ENCODE measurements at regions not wholly inside any gene's neighbourhood (a gene's known extent, or its start where the extent isn't known, plus 50 kb on each side); places are given as distances from the start of the nearest gene placed in this dataset.

DNA sequence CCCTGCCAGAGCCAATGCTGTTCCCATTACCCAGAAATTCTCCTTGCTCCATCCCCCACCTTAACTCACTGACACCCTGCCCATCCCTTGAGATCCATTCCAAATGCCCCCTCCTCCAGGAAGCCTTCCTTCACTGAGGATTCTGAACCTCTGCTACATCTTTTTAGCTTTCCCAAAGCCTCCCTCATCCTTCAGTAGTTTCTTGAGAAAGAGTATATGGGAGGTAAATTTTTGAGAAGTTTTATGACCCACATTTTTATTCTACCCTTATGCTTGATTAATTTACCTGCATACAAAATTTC lies 93.1 kb downstream of the INHBB start:
- POLR2A ChIA-PET, result interaction anchor here (1.0 kb wide), 1 partner anchor 72 kb away, joined by 3 read pairs; no protein-coding TSS in a partner anchor
- no TSS peak for BruUV-seq (replicated peaks)
- RAD21 ChIA-PET (ENCODE audit: unreplicated experiment), result no interaction called here
- CTCF ChIA-PET, result no interaction called here
- no peak for FAIRE-seq
- no peak for DNase-seq (ENCODE audit: low read depth, low spot score)
- Histone ChIP-seq H3K4me3 (no peak overlapping the region), H3K9me3 (replicated peaks; ENCODE audit: control insufficient read depth, insufficient read depth, low read length) (no peaks in the 10 kb centered on the region; the same call in 2 of the 3 replicates), H3K4me1 (ENCODE audit: control insufficient read depth, insufficient read depth, low read length) (no peaks in the 10 kb centered on the region), H3K27ac (ENCODE audit: control insufficient read depth, insufficient read depth) (no peak overlapping the region), H3K79me2 (ENCODE audit: control insufficient read depth, insufficient read depth, low read length) (no peaks in the 10 kb centered on the region), H3K27me3 (replicated peaks in 1 of 2; ENCODE audit: control insufficient read depth in 2 of 2, insufficient read depth in 2 of 2, low read length in 1 of 2) (peaks cover 12 to 14% of the 10 kb centered on the region in 2 experiments), H2AFZ (ENCODE audit: control insufficient read depth, low read depth, low read length) (no peak overlapping the region), H3K36me3 (ENCODE audit: control insufficient read depth in 2 of 2, insufficient read depth in 2 of 2, low read length in 1 of 2) (no peaks in the 10 kb centered on the region), H4K20me1 (ENCODE audit: control insufficient read depth, insufficient read depth) (no peaks in the 10 kb centered on the region), H3K4me2 (ENCODE audit: control insufficient read depth, insufficient read depth) (no peak overlapping the region), H3K9ac (ENCODE audit: control insufficient read depth, insufficient read depth, low read length) (no peak overlapping the region)
- in situ Hi-C loops (cut with MboI) (no loop called here), intact Hi-C loops (cut with micrococcal nuclease; ENCODE audit: unreplicated experiment) (no loop called here)
- TF ChIP-seq, protein P1, sequence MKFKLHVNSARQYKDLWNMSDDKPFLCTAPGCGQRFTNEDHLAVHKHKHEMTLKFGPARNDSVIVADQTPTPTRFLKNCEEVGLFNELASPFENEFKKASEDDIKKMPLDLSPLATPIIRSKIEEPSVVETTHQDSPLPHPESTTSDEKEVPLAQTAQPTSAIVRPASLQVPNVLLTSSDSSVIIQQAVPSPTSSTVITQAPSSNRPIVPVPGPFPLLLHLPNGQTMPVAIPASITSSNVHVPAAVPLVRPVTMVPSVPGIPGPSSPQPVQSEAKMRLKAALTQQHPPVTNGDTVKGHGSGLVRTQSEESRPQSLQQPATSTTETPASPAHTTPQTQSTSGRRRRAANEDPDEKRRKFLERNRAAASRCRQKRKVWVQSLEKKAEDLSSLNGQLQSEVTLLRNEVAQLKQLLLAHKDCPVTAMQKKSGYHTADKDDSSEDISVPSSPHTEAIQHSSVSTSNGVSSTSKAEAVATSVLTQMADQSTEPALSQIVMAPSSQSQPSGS (IDR thresholded peaks at IDR 0.05; ENCODE audit: low read length), result no peak
- TF ChIP-seq MXI1 (IDR thresholded peaks at IDR 0.05; ENCODE audit: low read depth, low read length) (no peak), E2F4 (IDR thresholded peaks at IDR 0.05; ENCODE audit: low read depth, low read length) (no peak)
- SMC1A ChIA-PET (ENCODE audit: uncharacterized antibody, unreplicated experiment), result no interaction called here
- no peak for ATAC-seq

- no peak for ATAC-seq
- POLR2A ChIA-PET, result interaction anchor here (1.0 kb wide), 1 partner anchor 73 kb away, joined by 3 read pairs; no protein-coding TSS in a partner anchor
- intact Hi-C loops (cut with micrococcal nuclease; ENCODE audit: unreplicated experiment), result no loop called here
- no TSS peak for BruUV-seq (replicated peaks)
- H3K27me3 ChIP-seq (replicated peaks in 1 of 2; ENCODE audit: control insufficient read depth in 2 of 2, insufficient read depth in 2 of 2, low read length in 1 of 2), result peaks cover 12 to 14% of the 10 kb centered on the region in 2 experiments
- H4K20me1 ChIP-seq (ENCODE audit: control insufficient read depth, insufficient read depth), result no peaks in the 10 kb centered on the region
- CTCF ChIA-PET, result no interaction called here
- SMC1A ChIA-PET (ENCODE audit: uncharacterized antibody, unreplicated experiment), result no interaction called here
- H3K4me1 ChIP-seq (ENCODE audit: control insufficient read depth, insufficient read depth, low read length), result no peaks in the 10 kb centered on the region
- H3K4me3 ChIP-seq, result no peak overlapping the region
- H3K9ac ChIP-seq (ENCODE audit: control insufficient read depth, insufficient read depth, low read length), result no peak overlapping the region
- no peak for FAIRE-seq
- H3K4me2 ChIP-seq (ENCODE audit: control insufficient read depth, insufficient read depth), result no peak overlapping the region
- RAD21 ChIA-PET (ENCODE audit: unreplicated experiment), result no interaction called here
- H2AFZ ChIP-seq (ENCODE audit: control insufficient read depth, low read depth, low read length), result no peak overlapping the region
- H3K27ac ChIP-seq (ENCODE audit: control insufficient read depth, insufficient read depth), result no peak overlapping the region
- no peaks in the 10 kb centered on the region for H3K36me3 ChIP-seq (ENCODE audit: control insufficient read depth in 2 of 2, insufficient read depth in 2 of 2, low read length in 1 of 2)
- no peaks in the 10 kb centered on the region for H3K79me2 ChIP-seq (ENCODE audit: control insufficient read depth, insufficient read depth, low read length)
- H3K9me3 ChIP-seq (replicated peaks; ENCODE audit: control insufficient read depth, insufficient read depth, low read length), result no peaks in the 10 kb centered on the region; the same call in 2 of the 3 replicates
- 32% methylated on average over 19 of the region's 19 CpGs for WGBS (ENCODE audit: insufficient coverage, insufficient replicate concordance, low lambda C conversion rate, missing lambda C conversion rate)
- in situ Hi-C loops (cut with MboI), result no loop called here
- no peak for DNase-seq (ENCODE audit: low read depth, low spot score)
- TF ChIP-seq E2F4 (IDR thresholded peaks at IDR 0.05; ENCODE audit: low read depth, low read length), result no peak
- TF ChIP-seq, protein P2, sequence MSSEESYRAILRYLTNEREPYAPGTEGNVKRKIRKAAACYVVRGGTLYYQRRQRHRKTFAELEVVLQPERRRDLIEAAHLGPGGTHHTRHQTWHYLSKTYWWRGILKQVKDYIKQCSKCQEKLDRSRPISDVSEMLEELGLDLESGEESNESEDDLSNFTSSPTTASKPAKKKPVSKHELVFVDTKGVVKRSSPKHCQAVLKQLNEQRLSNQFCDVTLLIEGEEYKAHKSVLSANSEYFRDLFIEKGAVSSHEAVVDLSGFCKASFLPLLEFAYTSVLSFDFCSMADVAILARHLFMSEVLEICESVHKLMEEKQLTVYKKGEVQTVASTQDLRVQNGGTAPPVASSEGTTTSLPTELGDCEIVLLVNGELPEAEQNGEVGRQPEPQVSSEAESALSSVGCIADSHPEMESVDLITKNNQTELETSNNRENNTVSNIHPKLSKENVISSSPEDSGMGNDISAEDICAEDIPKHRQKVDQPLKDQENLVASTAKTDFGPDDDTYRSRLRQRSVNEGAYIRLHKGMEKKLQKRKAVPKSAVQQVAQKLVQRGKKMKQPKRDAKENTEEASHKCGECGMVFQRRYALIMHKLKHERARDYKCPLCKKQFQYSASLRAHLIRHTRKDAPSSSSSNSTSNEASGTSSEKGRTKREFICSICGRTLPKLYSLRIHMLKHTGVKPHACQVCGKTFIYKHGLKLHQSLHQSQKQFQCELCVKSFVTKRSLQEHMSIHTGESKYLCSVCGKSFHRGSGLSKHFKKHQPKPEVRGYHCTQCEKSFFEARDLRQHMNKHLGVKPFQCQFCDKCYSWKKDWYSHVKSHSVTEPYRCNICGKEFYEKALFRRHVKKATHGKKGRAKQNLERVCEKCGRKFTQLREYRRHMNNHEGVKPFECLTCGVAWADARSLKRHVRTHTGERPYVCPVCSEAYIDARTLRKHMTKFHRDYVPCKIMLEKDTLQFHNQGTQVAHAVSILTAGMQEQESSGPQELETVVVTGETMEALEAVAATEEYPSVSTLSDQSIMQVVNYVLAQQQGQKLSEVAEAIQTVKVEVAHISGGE (CRISPR knock-in tag; IDR thresholded peaks at IDR 0.05), result no peak
- TF ChIP-seq, protein P3, sequence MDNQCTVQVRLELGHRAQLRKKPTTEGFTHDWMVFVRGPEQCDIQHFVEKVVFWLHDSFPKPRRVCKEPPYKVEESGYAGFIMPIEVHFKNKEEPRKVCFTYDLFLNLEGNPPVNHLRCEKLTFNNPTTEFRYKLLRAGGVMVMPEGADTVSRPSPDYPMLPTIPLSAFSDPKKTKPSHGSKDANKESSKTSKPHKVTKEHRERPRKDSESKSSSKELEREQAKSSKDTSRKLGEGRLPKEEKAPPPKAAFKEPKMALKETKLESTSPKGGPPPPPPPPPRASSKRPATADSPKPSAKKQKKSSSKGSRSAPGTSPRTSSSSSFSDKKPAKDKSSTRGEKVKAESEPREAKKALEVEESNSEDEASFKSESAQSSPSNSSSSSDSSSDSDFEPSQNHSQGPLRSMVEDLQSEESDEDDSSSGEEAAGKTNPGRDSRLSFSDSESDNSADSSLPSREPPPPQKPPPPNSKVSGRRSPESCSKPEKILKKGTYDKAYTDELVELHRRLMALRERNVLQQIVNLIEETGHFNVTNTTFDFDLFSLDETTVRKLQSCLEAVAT (IDR thresholded peaks at IDR 0.05), result no peak
- TF ChIP-seq SIX5 (IDR thresholded peaks at IDR 0.05; ENCODE audit: low read depth, low read length, severe bottlenecking), result no peak
Measured at GRCh38 chr2:120439637-120440384, 93.9 kb downstream of the INHBB start.

Measured in GM12878 (cell line).